Activated T-cell treated with anti-CD3 and anti-CD28 coated beads, Interleukin-2, amount 50 U/mL, for 48 hours (primary cell): ENCODE measurements at regions not wholly inside any gene's neighbourhood (a gene's known extent, or its start where the extent isn't known, plus 50 kb on each side); places are given as distances from the start of the nearest gene placed in this dataset.
"Not testable (repeated sequence)": the region's sequence is repeated elsewhere in the genome, so short reads cannot be mapped to it uniquely, and the experiment has no call there.

Experiments used
- DNase-seq, 2 experiments: peaks; one replicate each; pipeline ENCODE4 v3.0.0-alpha.2; 2020

- no peak for DNase-seq
Observed at GRCh38 chr11:29153078-29153477, 863.8 kb downstream of the KCNA4 start.

- DNase-seq = not testable (repeated sequence)
Observed at GRCh38 chr11:29142573-29142972, 874.3 kb downstream of the KCNA4 start.

- DNase-seq = no peak
Observed at GRCh38 chr11:29135504-29135903, 881.3 kb downstream of the KCNA4 start.

- no peak for DNase-seq
Observed at GRCh38 chr11:29131055-29131454, 885.8 kb downstream of the KCNA4 start.

- no peak for DNase-seq
Observed at GRCh38 chr11:29129844-29130243, 887.0 kb downstream of the KCNA4 start.

GRCh38 chr11:29127461-29127860, 889.4 kb downstream of the KCNA4 start:
- DNase-seq = no peak

GRCh38 chr11:29125606-29126005, 891.2 kb downstream of the KCNA4 start:
- no peak for DNase-seq

GRCh38 chr11:29124470-29124869, 892.4 kb downstream of the KCNA4 start:
- DNase-seq = no peak

GRCh38 chr11:29119707-29120618, 896.9 kb downstream of the KCNA4 start:
- DNase-seq = no peak

- no peak for DNase-seq
Observed at GRCh38 chr11:29119116-29119515, 897.7 kb downstream of the KCNA4 start.

GRCh38 chr11:29100967-29101366, 915.9 kb downstream of the KCNA4 start:
- no peak for DNase-seq

GRCh38 chr11:29095821-29096220, 921.0 kb downstream of the KCNA4 start:
- DNase-seq = no peak

GRCh38 chr11:29093416-29094120, 923.3 kb downstream of the KCNA4 start:
- DNase-seq = no peak

- DNase-seq = no peak
Observed at GRCh38 chr11:29087200-29087812, 929.5 kb downstream of the KCNA4 start.

GRCh38 chr11:29075726-29076125, 941.1 kb downstream of the KCNA4 start:
- no peak for DNase-seq

GRCh38 chr11:29063630-29064361, 953.0 kb downstream of the KCNA4 start:
- no peak for DNase-seq

GRCh38 chr11:29061452-29061851, 953.3 kb downstream of the METTL15 start:
- DNase-seq = no peak

GRCh38 chr11:29056487-29056886, 948.3 kb downstream of the METTL15 start:
- not testable (repeated sequence) for DNase-seq

GRCh38 chr11:29051935-29052334, 943.7 kb downstream of the METTL15 start:
- DNase-seq = no peak

- not testable (repeated sequence) for DNase-seq
Observed at GRCh38 chr11:29050962-29051361, 942.8 kb downstream of the METTL15 start.

GRCh38 chr11:29040489-29040888, 932.3 kb downstream of the METTL15 start:
- no peak for DNase-seq

GRCh38 chr11:29032384-29033149, 924.4 kb downstream of the METTL15 start:
- no peak for DNase-seq
